SK-N-SH treated with all-trans-retinoic acid at 6 μM for 48 hours (cell line): ENCODE measurements at regions not wholly inside any gene's neighbourhood (a gene's known extent, or its start where the extent isn't known, plus 50 kb on each side); places are given as distances from the start of the nearest gene placed in this dataset.

ENCODE experiments used
- ATAC-seq: fragments of 200-7000 bp; cut with Tn5 transposase; 3 replicates; pipeline ENCODE4 v1.9.1; 2020; ENCODE audit warnings: mild to moderate bottlenecking, moderate library complexity
- ARNTL ChIP-seq: fragments of 450-650 bp; formaldehyde crosslinking; IDR thresholded peaks from 2 replicates; pipeline ENCODE4 v1.5.0; 2020; ENCODE audit warnings: low read depth, mild to moderate bottlenecking, moderate library complexity, borderline replicate concordance
- CSDC2 ChIP-seq: fragments of 250-450 bp; sonication (Bioruptor Pico); IDR thresholded peaks from 2 replicates; pipeline ENCODE4 v1.5.0; 2020; ENCODE audit warnings: mild to moderate bottlenecking, moderate library complexity
- ESRRG ChIP-seq: fragments of 250-450 bp; sonication (Bioruptor Pico); IDR thresholded peaks from 2 replicates; pipeline ENCODE4 v1.6.1; 2021; ENCODE audit warnings: mild to moderate bottlenecking
- GLIS3 ChIP-seq: fragments of 250-450 bp; sonication (Bioruptor Pico); IDR thresholded peaks from 2 replicates; pipeline ENCODE4 v1.5.0; 2020; ENCODE audit warnings: mild to moderate bottlenecking, moderate library complexity
- ISL1 ChIP-seq: fragments of 250-450 bp; sonication (Bioruptor Pico); IDR thresholded peaks from 2 replicates; pipeline ENCODE4 v2.1.2; 2022; ENCODE audit warnings: mild to moderate bottlenecking, moderate library complexity
- OSR1 ChIP-seq: fragments of 250-450 bp; sonication (Bioruptor Pico); IDR thresholded peaks from 2 replicates; pipeline ENCODE4 v1.8.0; 2022; ENCODE audit warnings: moderate library complexity, mild to moderate bottlenecking, inconsistent platforms
- PPARA ChIP-seq: fragments of 250-450 bp; sonication (Bioruptor Pico); IDR thresholded peaks from 2 replicates; pipeline ENCODE4 v1.5.0; 2020; ENCODE audit warnings: mild to moderate bottlenecking, borderline replicate concordance
- RARB ChIP-seq: fragments of 250-450 bp; sonication (Bioruptor Pico); IDR thresholded peaks from 2 replicates; pipeline ENCODE4 v1.8.0; 2021; ENCODE audit warnings: mild to moderate bottlenecking, moderate library complexity
- SNAI2 ChIP-seq: fragments of 250-450 bp; sonication (Bioruptor Pico); IDR thresholded peaks from 2 replicates; pipeline ENCODE4 v1.5.0; 2020; ENCODE audit warnings: mild to moderate bottlenecking, moderate library complexity
- TCF4 ChIP-seq: fragments of 250-450 bp; sonication (Bioruptor Pico); IDR thresholded peaks from 2 replicates; pipeline ENCODE4 v1.8.0; 2021; ENCODE audit warnings: mild to moderate bottlenecking, moderate library complexity, borderline replicate concordance
- TOX ChIP-seq: fragments of 250-450 bp; sonication (Bioruptor Pico); IDR thresholded peaks from 2 replicates; pipeline ENCODE4 v1.8.0; 2021; ENCODE audit warnings: mild to moderate bottlenecking, moderate library complexity, borderline replicate concordance
- ZC3H10 ChIP-seq: fragments of 250-450 bp; sonication (Bioruptor Pico); IDR thresholded peaks from 2 replicates; pipeline ENCODE4 v1.5.1; 2021; ENCODE audit warnings: mild to moderate bottlenecking, moderate library complexity
- ZFP30 ChIP-seq: fragments of 450-650 bp; formaldehyde crosslinking; IDR thresholded peaks from 2 replicates; pipeline ENCODE4 v1.5.0; 2022; ENCODE audit warnings: mild to moderate bottlenecking, moderate library complexity
- ZNF565 ChIP-seq: fragments of 450-650 bp; formaldehyde crosslinking; conservative IDR thresholded peaks from 2 replicates; pipeline ENCODE4 v1.5.0; 2020; ENCODE audit warnings: low read depth, mild to moderate bottlenecking, moderate library complexity
- ZNF70 ChIP-seq: fragments of 450-650 bp; formaldehyde crosslinking; IDR thresholded peaks from 2 replicates; pipeline ENCODE4 v1.5.0; 2020; ENCODE audit warnings: mild to moderate bottlenecking, moderate library complexity
- ZNF8 ChIP-seq: fragments of 450-650 bp; formaldehyde crosslinking; IDR thresholded peaks from 2 replicates; pipeline ENCODE4 v1.5.0; 2020; ENCODE audit warnings: mild to moderate bottlenecking, moderate library complexity
- TF ChIP-seq, protein P1 (sequence below): fragments of 250-450 bp; sonication (Bioruptor Pico); IDR thresholded peaks from 2 replicates; pipeline ENCODE4 v1.5.1; 2020; ENCODE audit warnings: low read depth, mild to moderate bottlenecking, moderate library complexity
- TF ChIP-seq, protein P2 (sequence below): fragments of 250-450 bp; sonication (Bioruptor Pico); IDR thresholded peaks from 2 replicates; pipeline ENCODE4 v1.8.0; 2020; ENCODE audit warnings: mild to moderate bottlenecking, moderate library complexity, borderline replicate concordance
- TF ChIP-seq, protein P3 (sequence below): fragments of 250-450 bp; sonication (Bioruptor Pico); IDR thresholded peaks from 2 replicates; pipeline ENCODE4 v1.5.0; 2020; ENCODE audit warnings: mild to moderate bottlenecking, moderate library complexity
- TF ChIP-seq, protein P4 (sequence below): fragments of 250-450 bp; sonication (Bioruptor Pico); IDR thresholded peaks from 2 replicates; pipeline ENCODE4 v1.8.0; 2021; ENCODE audit warnings: low read depth, mild to moderate bottlenecking, moderate library complexity, borderline replicate concordance
- TF ChIP-seq, protein P5 (sequence below): fragments of 250-450 bp; sonication (Bioruptor Pico); IDR thresholded peaks from 2 replicates; pipeline ENCODE4 v1.5.1; 2021; ENCODE audit warnings: mild to moderate bottlenecking, moderate library complexity

DNA sequence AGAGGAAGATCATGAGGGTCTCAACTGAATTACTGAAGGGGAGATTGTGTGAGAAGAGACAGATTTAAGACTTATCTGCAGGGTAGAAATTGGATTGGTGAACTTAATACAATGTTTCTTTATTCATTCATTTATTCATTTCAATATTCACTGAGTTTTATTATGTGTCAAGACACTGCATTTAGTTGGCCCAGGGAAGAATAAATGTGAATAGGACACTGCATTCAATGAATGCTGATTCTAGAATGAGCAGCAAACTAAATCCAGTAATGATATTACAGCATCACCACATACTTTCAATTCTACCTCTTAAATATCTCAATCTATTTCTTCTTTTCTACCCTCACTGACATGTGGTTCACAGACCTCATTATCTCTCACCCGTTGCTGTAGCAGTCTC is 149.0 kb upstream of the TACR1 start (continued):
- TF ChIP-seq, protein P1, sequence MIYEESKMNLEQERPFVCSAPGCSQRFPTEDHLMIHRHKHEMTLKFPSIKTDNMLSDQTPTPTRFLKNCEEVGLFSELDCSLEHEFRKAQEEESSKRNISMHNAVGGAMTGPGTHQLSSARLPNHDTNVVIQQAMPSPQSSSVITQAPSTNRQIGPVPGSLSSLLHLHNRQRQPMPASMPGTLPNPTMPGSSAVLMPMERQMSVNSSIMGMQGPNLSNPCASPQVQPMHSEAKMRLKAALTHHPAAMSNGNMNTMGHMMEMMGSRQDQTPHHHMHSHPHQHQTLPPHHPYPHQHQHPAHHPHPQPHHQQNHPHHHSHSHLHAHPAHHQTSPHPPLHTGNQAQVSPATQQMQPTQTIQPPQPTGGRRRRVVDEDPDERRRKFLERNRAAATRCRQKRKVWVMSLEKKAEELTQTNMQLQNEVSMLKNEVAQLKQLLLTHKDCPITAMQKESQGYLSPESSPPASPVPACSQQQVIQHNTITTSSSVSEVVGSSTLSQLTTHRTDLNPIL (CRISPR knock-in tag): no peak
- TF ChIP-seq GLIS3 (CRISPR knock-in tag) (no peak), ZFP30 (CRISPR knock-in tag) (no peak), OSR1 (CRISPR knock-in tag) (no peak), RARB (CRISPR knock-in tag) (no peak)
- TF ChIP-seq, protein P2, sequence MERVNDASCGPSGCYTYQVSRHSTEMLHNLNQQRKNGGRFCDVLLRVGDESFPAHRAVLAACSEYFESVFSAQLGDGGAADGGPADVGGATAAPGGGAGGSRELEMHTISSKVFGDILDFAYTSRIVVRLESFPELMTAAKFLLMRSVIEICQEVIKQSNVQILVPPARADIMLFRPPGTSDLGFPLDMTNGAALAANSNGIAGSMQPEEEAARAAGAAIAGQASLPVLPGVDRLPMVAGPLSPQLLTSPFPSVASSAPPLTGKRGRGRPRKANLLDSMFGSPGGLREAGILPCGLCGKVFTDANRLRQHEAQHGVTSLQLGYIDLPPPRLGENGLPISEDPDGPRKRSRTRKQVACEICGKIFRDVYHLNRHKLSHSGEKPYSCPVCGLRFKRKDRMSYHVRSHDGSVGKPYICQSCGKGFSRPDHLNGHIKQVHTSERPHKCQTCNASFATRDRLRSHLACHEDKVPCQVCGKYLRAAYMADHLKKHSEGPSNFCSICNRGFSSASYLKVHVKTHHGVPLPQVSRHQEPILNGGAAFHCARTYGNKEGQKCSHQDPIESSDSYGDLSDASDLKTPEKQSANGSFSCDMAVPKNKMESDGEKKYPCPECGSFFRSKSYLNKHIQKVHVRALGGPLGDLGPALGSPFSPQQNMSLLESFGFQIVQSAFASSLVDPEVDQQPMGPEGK (CRISPR knock-in tag): no peak

DNA sequence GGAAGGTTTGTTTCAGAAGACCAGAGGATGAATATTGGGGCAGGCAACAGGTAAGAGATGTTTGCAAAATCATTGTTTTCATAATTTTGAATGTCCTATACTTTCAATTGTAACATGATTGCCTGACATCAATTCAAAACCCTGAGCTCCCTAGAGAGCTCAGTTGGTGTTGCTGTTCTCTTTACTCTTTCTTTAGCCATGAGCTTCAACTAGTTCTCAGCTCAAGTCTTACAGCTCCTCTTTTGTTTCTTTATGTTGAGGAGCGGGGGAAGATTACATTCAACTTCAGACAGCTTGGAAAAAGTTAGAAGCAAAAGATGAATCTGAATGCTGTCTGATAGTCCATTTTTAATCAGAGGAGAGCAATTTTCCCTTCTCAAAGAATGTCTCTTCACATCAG is 144.8 kb upstream of the TACR1 start:
- TF ChIP-seq, protein P2 (CRISPR knock-in tag): no peak
- TF ChIP-seq ZNF565 (CRISPR knock-in tag) (no peak), ZC3H10 (CRISPR knock-in tag) (no peak)
- no peak for ATAC-seq

DNA sequence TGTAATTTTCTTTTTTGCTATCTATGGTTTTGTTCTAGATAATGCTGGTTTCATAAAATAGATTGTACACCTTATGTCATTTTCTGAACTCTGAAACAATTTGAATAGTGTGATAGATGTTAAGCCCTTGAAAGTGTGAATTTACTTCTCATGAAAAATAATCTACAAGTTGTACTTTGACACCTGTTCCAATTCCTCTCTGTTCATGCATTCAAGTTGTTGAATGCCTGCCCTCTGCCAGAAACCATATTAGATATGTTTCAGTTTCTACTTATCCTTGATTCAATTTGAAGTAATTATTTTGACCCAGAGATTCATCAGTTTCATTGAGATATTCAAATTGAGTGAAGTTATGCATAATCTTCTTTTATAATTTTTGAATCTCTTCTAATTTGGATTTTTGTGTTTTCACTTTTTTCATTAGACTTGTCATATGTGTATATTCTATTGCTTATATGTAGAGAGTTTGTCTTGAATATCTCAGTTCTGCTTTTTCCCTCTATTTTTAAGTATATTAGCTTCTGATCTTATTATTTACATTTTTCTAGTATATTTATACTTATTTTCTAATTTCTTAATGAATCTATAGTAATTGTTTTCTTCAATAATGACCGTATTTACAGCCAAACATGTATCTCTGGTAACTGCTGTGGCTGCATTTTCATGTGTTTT is 143.3 kb upstream of the TACR1 start:
- ATAC-seq: no peak

More for the DNA sequence above, 143.3 kb upstream of the TACR1 start:
- TF ChIP-seq ESRRG (CRISPR knock-in tag) (no peak), CSDC2 (CRISPR knock-in tag) (no peak), ZFP30 (CRISPR knock-in tag) (no peak), SNAI2 (no peak), ZNF8 (CRISPR knock-in tag) (no peak), ISL1 (CRISPR knock-in tag) (no peak), RARB (CRISPR knock-in tag) (no peak), GLIS3 (CRISPR knock-in tag) (no peak), PPARA (no peak), ZC3H10 (CRISPR knock-in tag) (no peak), TCF4 (CRISPR knock-in tag) (no peak), ARNTL (CRISPR knock-in tag) (no peak), ZNF70 (CRISPR knock-in tag) (no peak), TOX (CRISPR knock-in tag) (no peak)
- TF ChIP-seq, protein P3, sequence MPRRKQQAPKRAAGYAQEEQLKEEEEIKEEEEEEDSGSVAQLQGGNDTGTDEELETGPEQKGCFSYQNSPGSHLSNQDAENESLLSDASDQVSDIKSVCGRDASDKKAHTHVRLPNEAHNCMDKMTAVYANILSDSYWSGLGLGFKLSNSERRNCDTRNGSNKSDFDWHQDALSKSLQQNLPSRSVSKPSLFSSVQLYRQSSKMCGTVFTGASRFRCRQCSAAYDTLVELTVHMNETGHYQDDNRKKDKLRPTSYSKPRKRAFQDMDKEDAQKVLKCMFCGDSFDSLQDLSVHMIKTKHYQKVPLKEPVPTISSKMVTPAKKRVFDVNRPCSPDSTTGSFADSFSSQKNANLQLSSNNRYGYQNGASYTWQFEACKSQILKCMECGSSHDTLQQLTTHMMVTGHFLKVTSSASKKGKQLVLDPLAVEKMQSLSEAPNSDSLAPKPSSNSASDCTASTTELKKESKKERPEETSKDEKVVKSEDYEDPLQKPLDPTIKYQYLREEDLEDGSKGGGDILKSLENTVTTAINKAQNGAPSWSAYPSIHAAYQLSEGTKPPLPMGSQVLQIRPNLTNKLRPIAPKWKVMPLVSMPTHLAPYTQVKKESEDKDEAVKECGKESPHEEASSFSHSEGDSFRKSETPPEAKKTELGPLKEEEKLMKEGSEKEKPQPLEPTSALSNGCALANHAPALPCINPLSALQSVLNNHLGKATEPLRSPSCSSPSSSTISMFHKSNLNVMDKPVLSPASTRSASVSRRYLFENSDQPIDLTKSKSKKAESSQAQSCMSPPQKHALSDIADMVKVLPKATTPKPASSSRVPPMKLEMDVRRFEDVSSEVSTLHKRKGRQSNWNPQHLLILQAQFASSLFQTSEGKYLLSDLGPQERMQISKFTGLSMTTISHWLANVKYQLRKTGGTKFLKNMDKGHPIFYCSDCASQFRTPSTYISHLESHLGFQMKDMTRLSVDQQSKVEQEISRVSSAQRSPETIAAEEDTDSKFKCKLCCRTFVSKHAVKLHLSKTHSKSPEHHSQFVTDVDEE: no peak
- TF ChIP-seq, protein P2 (CRISPR knock-in tag): no peak
- TF ChIP-seq, protein P4, sequence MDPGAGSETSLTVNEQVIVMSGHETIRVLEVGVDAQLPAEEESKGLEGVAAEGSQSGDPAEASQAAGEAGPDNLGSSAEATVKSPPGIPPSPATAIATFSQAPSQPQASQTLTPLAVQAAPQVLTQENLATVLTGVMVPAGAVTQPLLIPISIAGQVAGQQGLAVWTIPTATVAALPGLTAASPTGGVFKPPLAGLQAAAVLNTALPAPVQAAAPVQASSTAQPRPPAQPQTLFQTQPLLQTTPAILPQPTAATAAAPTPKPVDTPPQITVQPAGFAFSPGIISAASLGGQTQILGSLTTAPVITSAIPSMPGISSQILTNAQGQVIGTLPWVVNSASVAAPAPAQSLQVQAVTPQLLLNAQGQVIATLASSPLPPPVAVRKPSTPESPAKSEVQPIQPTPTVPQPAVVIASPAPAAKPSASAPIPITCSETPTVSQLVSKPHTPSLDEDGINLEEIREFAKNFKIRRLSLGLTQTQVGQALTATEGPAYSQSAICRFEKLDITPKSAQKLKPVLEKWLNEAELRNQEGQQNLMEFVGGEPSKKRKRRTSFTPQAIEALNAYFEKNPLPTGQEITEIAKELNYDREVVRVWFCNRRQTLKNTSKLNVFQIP (CRISPR knock-in tag): no peak
- TF ChIP-seq, protein P5, sequence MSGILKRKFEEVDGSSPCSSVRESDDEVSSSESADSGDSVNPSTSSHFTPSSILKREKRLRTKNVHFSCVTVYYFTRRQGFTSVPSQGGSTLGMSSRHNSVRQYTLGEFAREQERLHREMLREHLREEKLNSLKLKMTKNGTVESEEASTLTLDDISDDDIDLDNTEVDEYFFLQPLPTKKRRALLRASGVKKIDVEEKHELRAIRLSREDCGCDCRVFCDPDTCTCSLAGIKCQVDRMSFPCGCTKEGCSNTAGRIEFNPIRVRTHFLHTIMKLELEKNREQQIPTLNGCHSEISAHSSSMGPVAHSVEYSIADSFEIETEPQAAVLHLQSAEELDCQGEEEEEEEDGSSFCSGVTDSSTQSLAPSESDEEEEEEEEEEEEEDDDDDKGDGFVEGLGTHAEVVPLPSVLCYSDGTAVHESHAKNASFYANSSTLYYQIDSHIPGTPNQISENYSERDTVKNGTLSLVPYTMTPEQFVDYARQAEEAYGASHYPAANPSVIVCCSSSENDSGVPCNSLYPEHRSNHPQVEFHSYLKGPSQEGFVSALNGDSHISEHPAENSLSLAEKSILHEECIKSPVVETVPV (CRISPR knock-in tag): no peak
- TF ChIP-seq, all 23 proteins: peak for 0
